ENCODE measurements at regions not wholly inside any gene's neighbourhood (a gene's known extent, or its start where the extent isn't known, plus 50 kb on each side); places are given as distances from the start of the nearest gene placed in this dataset.
"Not testable (repeated sequence)": the region's sequence is repeated elsewhere in the genome, so short reads cannot be mapped to it uniquely, and the experiment has no call there.

GRCh38 chr13:81080911-81081454 lies 740.1 kb upstream of the SPRY2 start:
- no peak overlapping the region for H2AFZ ChIP-seq
- H3K27ac ChIP-seq, result no peak overlapping the region
- H3K9me3 ChIP-seq (ENCODE audit: control insufficient read depth, low read length), result no peaks in the 10 kb centered on the region
- H3K27me3 ChIP-seq (ENCODE audit: control insufficient read depth, insufficient read depth, low read length), result no peaks in the 10 kb centered on the region
- no peak overlapping the region for H3K9ac ChIP-seq
- no peaks in the 10 kb centered on the region for H3K79me2 ChIP-seq
- no peak overlapping the region for H3K4me2 ChIP-seq (ENCODE audit: low read length)
- no peaks in the 10 kb centered on the region for H3K36me3 ChIP-seq (ENCODE audit: control insufficient read depth, insufficient read depth, low read length)
- TF ChIP-seq CTCF (IDR thresholded peaks at IDR 0.05), result no peak
- no peak overlapping the region for H3K4me3 ChIP-seq (ENCODE audit: low read depth, low read length)
- no peaks in the 10 kb centered on the region for H3K4me1 ChIP-seq

GRCh38 chr13:81078048-81078447 lies 737.1 kb upstream of the SPRY2 start:
- H3K27me3 ChIP-seq (ENCODE audit: control insufficient read depth, insufficient read depth, low read length), result no peaks in the 10 kb centered on the region

GRCh38 chr13:81069822-81070221 lies 728.9 kb upstream of the SPRY2 start:
- H3K79me2 ChIP-seq; H3K36me3 ChIP-seq (ENCODE audit: control insufficient read depth, insufficient read depth, low read length); H3K4me2 ChIP-seq (ENCODE audit: low read length); H3K4me1 ChIP-seq; H3K4me3 ChIP-seq (ENCODE audit: low read depth, low read length); H3K9ac ChIP-seq; H3K27me3 ChIP-seq (ENCODE audit: control insufficient read depth, insufficient read depth, low read length); H3K9me3 ChIP-seq (ENCODE audit: control insufficient read depth, low read length); H3K27ac ChIP-seq; H2AFZ ChIP-seq: not testable (repeated sequence)

More at GRCh38 chr13:81078048-81078447, 737.1 kb upstream of the SPRY2 start:
- TF ChIP-seq CTCF (IDR thresholded peaks at IDR 0.05), result no peak
- Histone ChIP-seq H3K4me2 (ENCODE audit: low read length) (no peak overlapping the region), H3K4me3 (ENCODE audit: low read depth, low read length) (no peak overlapping the region), H3K79me2 (no peaks in the 10 kb centered on the region), H3K9ac (no peak overlapping the region), H3K36me3 (ENCODE audit: control insufficient read depth, insufficient read depth, low read length) (no peaks in the 10 kb centered on the region), H3K9me3 (ENCODE audit: control insufficient read depth, low read length) (no peaks in the 10 kb centered on the region), H3K4me1 (no peaks in the 10 kb centered on the region), H2AFZ (no peak overlapping the region), H3K27ac (no peak overlapping the region)

GRCh38 chr13:81058916-81059290 lies 718.0 kb upstream of the SPRY2 start:
- Histone ChIP-seq H3K9ac (no peak overlapping the region), H3K27me3 (ENCODE audit: control insufficient read depth, insufficient read depth, low read length) (no peaks in the 10 kb centered on the region), H3K79me2 (no peaks in the 10 kb centered on the region), H3K4me3 (ENCODE audit: low read depth, low read length) (no peak overlapping the region), H3K4me1 (no peaks in the 10 kb centered on the region), H3K36me3 (ENCODE audit: control insufficient read depth, insufficient read depth, low read length) (no peaks in the 10 kb centered on the region), H2AFZ (no peak overlapping the region), H3K4me2 (ENCODE audit: low read length) (no peak overlapping the region), H3K27ac (no peak overlapping the region), H3K9me3 (ENCODE audit: control insufficient read depth, low read length) (no peaks in the 10 kb centered on the region)
- no peak for TF ChIP-seq CTCF (IDR thresholded peaks at IDR 0.05)

- H3K4me2 ChIP-seq (ENCODE audit: low read length), result no peak overlapping the region
- H2AFZ ChIP-seq, result no peak overlapping the region
- no peak overlapping the region for H3K27ac ChIP-seq
- H3K4me3 ChIP-seq (ENCODE audit: low read depth, low read length), result no peak overlapping the region
- TF ChIP-seq CTCF (IDR thresholded peaks at IDR 0.05), result no peak
- no peaks in the 10 kb centered on the region for H3K4me1 ChIP-seq
- no peaks in the 10 kb centered on the region for H3K79me2 ChIP-seq
- H3K36me3 ChIP-seq (ENCODE audit: control insufficient read depth, insufficient read depth, low read length), result no peaks in the 10 kb centered on the region
- no peak overlapping the region for H3K9ac ChIP-seq
- H3K9me3 ChIP-seq (ENCODE audit: control insufficient read depth, low read length), result no peaks in the 10 kb centered on the region
- H3K27me3 ChIP-seq (ENCODE audit: control insufficient read depth, insufficient read depth, low read length), result no peaks in the 10 kb centered on the region
These were observed 717.4 kb upstream of the SPRY2 start for GRCh38 chr13:81058211-81058915.
